HG03039 (cell line): ENCODE measurements at regions not wholly inside any gene's neighbourhood (a gene's known extent, or its start where the extent isn't known, plus 50 kb on each side); places are given as distances from the start of the nearest gene placed in this dataset.

Experiments used
- ATAC-seq: cut with Tn5 transposase; IDR thresholded peaks from one replicate; pipeline ENCODE4 v1.9.1; 2021; ENCODE audit warnings: mild to moderate bottlenecking, moderate library complexity; ENCODE audit not compliant: unreplicated experiment

DNA sequence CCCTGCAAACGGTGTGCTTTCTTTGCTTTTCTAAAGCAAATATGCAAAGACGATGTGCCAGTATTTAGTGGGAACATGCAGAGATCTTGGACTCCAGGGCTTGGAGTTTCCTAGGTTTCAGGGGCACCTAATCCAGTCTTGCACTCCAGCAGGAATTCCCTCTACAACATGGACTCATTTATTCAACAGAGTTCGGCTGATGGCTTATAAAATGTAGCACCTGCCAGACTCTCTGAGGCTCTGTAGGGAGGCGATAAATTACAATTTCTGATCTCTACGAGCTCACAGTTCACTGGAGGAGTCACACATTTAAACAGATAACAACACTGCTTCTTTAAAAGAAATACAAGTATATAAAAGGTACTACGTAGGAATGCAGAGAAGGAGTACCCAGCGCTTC is 143.7 kb downstream of the FGF9 start:
- no peak for ATAC-seq

DNA sequence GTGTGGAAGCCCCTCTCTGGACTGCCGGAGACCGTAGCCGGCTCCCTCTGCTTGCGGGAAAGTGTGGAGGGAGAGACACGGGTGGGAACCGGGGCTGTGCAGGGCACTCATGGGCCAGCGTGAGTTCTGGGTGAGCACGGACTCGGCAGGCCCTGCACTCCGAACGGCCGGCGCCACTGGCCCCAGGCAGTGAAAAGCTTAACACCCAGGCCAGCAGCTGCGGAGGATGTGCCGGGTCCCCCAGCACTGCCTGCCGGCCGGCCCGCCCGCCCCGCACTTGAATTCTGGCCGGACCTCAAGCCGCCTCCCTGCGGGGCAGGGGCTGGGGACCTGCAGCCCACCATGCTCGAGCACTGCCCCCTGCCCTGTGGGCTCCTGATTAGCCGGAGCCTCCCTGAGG is 147.0 kb downstream of the FGF9 start:
- ATAC-seq = no peak

DNA sequence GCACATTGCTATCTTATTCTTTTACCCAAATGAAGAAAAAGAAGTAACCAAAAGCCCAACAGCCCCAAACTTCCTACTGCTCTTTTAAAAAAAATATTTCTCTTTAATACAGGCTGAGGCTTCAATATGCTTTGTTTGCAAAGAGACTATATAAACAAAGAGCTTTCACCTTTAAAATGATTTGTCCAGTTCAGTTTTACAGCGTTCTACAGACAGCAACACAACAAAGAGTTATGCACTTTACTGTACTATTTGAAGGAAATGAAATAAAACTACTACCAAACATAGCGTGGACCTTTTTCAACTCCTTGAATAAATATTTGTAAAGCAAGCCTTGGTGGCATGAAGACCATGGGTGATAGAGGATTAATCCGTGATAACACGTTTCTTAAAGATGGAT is 151.2 kb downstream of the FGF9 start:
- ATAC-seq = no peak

DNA sequence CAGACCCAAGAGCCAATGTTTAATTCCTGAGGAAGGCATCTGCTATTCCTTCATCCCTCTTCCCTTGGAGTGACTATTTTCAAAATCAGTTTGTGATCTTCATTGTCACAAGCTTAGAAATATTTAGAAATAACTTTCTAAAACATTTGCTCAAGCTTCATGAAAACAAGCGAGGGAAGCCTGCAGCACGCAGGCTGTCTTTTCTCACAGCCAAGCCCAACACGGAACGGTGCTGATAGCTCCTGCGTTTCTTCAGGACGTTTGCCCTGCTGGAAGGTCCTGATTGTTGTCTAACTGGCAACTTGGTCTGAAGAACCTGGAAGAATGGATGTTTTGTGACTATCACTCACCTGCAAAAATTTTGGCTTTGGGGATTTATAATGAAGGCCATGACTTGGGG is 152.5 kb downstream of the FGF9 start:
- no peak for ATAC-seq

DNA sequence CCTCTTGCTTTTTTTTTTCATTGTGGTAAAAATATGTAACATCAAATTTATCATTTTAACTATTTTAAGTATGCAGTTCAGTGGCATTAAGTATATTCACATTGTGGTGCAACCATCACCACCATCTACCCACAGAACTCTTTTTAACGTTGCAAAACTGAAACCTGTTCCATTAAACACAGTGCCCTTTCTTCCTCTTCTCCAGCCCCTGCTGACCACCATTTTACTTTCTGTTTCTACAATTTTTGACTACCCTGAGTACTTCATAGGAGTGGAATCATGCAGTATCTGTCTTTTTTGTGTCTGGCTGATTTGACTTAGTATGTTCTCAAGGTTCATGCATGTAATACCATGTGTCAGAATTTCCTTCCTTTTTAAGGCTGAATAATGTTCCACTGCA is 153.1 kb downstream of the FGF9 start:
- ATAC-seq = no peak

DNA sequence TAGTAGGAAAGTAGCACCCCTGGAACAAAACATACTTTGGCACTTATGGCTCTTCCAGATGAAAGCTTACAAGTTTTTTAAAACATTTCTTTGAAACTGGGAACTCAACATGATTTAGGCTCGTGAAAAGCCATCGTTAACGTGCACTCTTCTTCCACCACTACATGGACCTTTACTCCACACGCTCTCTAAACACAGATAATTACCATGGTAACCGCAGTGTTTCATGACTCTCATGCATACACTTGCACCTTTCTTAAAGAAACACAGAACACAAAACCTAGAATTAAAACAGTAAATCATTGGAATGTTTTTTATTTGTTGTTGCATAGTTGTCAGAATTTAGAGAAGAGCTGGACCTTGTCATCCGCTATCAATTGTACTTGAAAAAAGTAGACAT is 154.3 kb downstream of the FGF9 start:
- ATAC-seq = no peak

DNA sequence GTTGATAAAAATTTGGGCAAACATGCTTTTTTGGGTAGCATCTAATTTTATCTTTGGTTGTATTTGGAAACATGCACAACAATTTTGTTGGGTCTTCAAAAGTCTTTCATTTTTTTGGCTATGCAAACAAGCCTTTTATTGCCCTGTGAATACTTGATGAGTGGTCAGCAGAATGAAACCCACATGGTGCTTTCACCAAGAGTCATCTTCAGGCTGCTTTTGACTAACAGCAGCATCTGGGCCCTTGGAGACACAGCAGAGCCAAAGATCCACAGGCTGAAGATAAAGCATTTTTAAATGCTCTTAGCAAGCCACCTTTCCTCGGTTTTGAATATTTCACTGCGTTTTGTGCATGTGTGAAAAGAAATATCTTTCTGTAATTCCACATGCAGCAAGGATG is 154.9 kb downstream of the FGF9 start:
- no peak for ATAC-seq

DNA sequence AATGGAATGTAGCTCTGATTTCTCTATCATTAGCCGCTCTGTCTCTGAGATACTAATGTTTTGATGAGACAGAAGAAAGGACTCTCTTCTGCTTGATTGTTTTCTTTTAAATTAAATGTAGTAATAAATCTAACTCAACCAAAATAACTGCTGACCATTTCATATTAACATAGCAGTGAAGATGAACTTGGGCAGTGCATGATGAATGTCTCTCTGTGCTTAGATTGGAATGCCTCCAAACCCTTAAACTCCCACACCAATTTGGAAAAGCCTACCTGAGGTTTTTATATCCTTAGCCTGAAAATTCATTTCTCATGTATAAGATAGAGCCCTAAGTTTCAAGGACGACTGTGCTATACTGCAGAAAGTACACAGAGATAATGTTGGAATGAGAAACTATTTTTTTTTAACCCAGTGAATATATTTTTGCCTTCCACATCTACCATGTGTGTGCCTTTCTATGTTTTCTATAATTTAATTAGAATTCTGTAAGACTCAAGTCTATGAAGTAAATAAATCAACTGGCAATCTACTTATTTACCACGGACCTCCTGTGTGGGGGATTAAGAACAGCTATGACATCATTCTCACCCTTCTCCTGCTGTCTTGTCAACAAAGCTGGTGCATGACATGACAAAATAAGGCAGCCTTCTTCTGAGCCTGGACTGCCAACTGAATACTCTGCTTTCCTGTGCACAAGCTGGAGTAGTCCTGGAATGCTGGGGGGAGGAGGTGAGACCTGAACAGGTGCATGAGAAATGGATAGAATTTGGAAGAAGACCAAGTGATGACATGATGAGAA is 155.5 kb downstream of the FGF9 start:
- no peak for ATAC-seq

DNA sequence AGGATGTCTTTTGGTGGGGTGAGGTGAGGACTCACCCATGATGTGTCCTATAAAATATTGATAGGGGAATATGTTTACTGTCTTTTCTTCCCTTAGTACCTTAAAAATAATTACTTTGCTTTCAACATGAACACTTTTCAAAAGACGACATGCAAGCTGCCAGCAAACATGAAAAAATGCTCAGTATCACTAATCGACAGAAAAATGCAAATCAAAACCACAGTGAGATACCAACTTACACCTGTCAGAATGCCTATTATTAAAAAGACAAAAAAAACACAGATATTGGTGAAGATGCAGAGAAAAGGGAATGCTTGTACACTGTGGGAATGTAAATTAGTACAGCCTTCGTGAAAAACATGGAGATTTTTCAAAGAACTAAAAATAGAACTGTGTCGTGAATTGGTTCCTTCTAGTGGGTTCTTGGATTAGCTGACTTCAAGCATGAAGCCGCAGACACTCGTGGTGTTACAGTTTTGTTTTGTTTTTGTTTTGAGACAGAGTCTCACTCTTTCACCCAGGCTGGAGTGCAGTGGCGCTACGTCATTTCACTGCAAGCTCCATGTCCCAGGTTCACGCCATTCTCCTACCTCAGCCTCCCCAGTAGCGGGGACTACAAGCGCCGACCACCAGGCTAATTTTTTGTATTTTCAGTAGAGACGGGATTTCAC is 160.9 kb downstream of the FGF9 start:
- no peak for ATAC-seq

DNA sequence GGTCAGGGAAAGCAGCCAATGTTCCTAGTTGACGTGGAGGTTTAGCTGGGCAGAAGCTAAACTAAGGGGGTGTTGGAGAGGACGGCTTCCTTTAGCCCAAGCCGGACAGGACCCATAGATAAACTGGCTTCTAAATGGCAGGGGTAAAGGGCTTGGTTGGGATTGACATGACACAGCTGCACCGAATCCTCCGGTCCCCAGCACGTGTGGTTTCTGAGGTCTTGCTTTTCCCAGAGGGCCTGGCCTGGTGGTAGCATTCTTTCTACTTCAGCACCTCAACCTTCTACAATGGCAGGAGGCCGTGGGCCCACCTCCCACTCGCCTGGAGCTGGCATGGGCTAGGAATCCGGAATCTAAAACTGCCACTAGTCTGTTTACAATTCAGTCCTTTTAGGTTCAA is 163.0 kb downstream of the FGF9 start:
- no peak for ATAC-seq

DNA sequence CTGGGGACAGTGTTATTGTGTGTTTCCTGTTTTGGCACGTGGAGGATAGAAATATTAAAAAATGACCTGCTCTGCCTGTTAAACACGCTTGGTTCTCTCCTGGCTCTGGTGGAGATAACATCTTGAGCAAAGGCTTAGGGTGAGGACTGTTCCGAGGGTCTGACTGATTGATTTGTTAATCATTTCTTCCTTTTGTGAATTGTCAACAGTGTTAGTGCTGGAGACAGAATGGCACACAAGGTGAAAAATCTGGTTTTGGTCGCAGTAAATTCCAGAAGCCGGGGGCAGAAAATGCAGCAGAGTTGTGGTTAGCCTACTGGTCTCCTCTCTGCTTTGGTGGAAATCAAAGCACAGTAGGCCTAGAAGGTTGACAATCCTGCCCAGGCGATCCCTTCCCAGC is 163.6 kb downstream of the FGF9 start:
- ATAC-seq = no peak

DNA sequence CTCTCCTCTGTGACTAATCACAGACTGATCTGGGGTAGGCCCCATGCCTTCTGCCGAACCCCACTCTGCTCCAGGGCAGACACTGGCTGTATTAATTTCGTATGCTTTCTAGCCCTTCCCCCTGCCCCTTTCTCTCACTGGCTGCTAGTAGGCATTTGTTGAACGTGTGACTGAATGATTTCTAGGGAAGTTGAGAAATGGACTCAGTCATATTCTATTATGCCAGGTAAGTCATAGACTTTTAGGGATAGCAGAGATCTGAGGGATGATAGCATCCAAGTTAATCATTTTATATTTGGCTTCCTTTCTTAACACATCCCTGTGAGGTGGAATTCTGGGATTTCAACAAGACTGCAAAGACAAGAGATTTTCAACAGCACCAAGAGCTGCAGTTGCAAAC is 166.4 kb downstream of the FGF9 start:
- ATAC-seq = no peak

DNA sequence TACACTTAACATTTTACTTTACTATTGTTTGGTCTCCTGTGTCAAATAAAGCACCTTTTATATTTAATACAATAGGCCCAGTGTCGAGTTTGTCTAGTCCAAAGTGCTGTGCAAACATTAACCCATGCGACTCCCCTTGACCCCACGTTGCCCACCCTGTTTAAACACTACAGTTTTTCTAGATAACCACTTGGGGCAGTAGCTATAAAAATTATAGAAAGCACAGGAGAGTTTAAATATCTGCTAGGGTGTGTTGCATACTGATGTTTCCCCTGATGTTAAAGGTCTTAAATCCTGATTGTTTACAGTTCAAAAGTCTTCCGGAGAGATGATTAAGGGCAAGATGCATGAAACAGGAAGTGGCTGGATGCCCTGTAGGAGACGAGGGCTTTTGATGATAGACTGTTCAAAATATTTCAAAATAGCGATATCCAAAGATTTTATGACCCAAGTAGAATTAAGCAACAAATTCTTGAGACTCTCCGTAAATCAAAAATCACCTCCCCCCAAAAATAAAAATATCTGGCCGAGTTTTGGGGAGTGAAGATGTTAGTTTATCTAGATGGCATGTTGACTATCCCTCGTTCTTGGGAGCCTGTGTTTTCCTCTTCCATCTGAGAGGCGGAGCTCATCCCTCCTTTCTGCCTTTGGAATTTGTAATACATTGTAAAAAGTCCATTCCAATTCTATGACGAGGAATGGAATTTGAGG is 167.1 kb downstream of the FGF9 start:
- ATAC-seq = no peak

DNA sequence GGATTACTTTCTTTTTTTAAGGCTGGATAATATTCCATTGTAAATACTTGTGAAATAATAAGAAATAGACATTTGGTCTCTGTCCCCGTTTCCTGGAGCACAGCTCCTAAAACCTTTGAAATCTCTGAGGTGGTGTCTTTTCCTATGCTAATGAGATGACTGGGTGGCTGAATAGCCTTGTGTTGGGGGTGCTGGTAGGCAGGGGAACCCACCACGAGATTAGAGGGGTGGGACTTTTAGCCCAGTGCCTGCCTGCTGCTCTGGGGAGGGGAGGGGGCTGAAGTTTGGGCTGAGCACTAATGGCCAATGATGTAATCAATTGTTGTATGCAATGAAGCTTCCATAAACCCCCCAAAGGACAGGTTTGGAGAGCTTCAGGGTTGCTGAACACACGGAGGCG is 175.7 kb downstream of the FGF9 start:
- ATAC-seq = no peak

DNA sequence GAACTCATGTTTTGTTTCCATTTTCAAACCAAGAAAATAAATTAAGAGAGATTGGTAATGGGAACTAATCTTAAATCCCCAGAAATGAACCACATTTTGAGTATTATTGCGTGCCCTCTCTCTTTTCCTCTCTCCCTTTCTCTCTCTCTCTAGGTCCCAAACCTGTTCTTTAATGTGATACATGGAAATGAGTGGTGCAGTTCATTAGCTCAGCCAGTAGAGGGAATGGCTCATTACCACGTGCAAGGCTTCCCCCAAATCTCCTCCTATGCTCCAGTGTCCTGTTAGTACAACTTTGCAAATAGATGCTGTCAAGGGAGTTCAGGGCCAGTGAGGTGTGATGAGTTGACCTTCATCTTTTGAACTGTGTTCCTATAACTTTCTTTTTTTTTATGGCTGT is 178.4 kb downstream of the FGF9 start:
- peak; percentile 81 for ATAC-seq

DNA sequence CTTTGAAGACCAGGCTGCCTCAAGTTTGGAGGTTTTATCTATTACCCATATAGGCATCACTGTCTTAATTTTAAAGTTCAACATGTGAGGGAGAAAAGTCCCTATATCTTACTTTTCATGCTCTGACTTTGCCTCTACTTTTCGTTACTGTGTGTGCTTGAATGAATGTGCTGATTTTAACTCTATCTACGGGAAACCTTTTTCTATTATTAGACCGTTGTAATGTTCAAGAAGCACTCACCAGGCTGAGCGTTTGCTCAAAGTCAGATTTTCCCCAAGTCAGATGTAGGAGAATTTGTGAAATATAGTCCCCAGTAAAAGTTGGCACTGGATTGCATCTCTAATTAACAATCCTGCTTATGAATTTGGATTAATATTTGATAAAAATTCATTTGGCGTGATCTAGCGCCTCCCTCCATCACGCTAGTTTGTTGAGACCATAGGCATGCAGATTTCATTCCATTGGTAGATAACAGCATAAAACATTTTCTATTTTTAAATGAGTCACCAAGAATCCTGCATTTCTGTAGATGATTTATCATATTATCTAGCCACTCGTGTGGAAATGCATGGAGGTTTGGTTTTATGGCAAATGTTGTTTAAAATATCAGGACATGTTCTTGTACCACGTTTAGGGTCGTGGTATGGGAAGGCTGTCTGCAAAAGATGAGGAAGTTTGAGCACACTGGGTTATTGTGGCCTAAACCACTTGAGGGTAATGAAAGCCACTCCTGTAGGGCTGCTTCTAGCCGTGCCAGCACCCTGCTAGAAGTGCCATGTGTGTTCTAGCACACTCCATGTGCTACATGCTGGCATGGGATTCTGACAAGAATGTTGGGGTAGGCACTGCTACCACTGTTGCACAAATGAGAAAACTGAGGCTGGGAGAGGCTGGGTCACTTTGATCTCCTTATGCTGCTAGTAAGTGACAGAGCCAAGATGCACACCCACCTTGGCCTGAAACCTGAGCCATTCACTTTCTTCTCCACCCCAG is 179.4 kb downstream of the FGF9 start:
- no peak for ATAC-seq

DNA sequence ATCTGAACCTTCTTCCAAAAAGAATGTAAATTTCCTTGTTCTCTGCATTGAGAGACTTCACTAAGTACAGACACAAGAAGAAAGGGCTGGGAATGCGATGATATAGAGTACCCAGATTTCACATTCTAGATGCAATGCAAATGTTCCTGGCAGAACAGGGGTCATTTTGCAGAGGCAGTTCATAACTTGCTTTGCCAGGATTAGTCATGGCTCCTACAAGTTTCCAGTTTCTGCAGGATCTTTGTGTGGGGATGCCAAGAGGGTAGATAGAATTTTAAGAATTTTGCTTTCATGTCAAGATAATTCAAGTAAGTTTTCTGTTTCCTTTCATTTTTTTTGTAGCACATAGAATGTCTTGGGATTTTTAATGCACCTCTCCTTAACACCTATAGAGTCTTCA is 181.2 kb downstream of the FGF9 start:
- no peak for ATAC-seq

DNA sequence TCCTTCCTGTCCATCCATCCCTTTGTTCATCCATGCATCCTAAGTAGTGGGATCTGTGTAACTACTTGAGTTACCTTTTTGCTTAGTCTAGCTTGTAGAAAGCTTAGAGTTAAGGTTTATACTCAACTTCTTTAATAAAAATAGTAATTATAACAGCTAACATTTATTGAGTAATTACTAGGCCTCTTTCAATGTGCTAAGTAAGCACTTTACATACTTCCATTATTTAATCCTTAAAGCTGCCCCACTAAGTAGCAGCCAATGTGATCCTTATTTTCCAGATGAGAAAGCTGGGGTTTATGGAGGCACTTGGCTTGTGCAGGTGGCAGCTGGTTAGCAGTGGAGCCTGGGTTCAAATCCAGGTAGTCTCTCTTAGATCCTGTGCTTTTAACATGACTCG is 182.9 kb downstream of the FGF9 start:
- no peak for ATAC-seq

DNA sequence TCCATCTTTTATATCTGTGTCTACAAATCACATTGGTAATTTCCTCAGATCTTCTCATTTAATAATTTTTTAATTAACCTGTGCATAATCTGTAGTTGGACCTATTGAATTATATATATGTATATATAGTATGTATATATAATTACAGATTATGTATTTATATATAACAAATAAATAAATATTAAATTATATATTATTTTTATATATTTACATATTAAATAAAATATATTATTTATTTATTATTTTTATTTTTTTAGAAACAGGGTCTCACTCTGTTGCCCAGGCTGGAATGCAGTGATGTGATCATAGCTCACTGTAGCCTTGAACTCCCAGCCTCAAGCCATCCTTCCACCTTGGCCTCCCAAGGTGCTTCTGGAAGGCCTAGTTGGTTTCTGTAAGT is 197.9 kb downstream of the FGF9 start:
- no peak for ATAC-seq

DNA sequence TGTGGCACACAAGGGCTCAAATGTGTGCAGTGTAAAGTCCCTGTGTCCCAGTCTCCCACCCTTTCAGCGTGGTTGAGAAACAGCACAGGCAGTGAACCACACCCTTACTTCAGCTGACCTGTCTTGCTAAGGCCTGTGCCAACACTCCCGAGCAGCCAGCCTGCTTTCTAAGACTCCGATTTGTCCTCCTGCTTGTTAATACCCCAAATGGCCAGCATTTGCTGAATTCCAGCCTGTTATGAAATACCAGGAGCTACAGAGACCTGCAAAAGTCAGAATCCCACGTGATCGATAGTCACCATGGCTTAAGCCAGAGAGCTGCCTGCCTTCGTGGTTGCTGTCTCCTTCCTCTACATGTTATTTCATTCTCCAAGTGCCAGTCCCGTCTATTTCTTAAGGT is 200.5 kb downstream of the FGF9 start:
- no peak for ATAC-seq

DNA sequence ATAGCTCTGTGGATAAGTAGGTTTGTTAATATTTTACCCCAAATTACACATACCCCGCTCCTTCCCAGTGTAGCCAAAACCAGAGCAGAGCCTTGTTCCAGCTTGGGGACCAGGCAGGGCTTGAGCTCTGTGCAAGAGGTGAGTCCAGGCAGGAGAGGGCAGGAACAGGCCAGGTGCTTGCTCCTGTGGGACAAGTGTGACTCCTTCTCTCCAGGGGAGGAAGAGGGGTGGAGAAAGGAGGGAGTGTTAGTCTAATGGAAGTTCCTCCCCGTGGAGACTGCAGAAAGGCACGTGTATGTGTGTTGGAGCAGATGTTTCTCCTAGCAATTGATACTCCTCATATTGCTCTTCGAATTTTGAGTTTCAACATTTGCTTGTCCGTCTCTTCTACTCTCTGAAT is 201.0 kb downstream of the FGF9 start:
- no peak for ATAC-seq
